Upper lobe of right lung (tissue), 1 donor: ENCODE measurements at regions not wholly inside any gene's neighbourhood (a gene's known extent, or its start where the extent isn't known, plus 50 kb on each side); places are given as distances from the start of the nearest gene placed in this dataset.

Experiments
- ATAC-seq: fragments of 200-7000 bp; cut with Tn5 transposase; one replicate; pipeline ENCODE4 v1.9.1; 2020; ENCODE audit warnings: mild to moderate bottlenecking, moderate library complexity
- DNase-seq: peaks from one replicate; pipeline ENCODE4 v3.0.0-alpha.2; 2020
- H3K27ac ChIP-seq: fragments of 200-600 bp; one replicate; pipeline ENCODE4 v1.8.0; 2022
- H3K27me3 ChIP-seq: fragments of 200-600 bp; one replicate; pipeline ENCODE4 v1.8.0; 2022; ENCODE audit warnings: mild to moderate bottlenecking
- H3K36me3 ChIP-seq: fragments of 200-600 bp; one replicate; pipeline ENCODE4 v1.8.0; 2022
- H3K4me1 ChIP-seq: fragments of 200-600 bp; one replicate; pipeline ENCODE4 v1.8.0; 2022
- H3K4me3 ChIP-seq: fragments of 200-600 bp; one replicate; pipeline ENCODE4 v1.8.0; 2022; ENCODE audit warnings: mild to moderate bottlenecking
- H3K9me3 ChIP-seq: fragments of 200-600 bp; one replicate; pipeline ENCODE4 v1.8.0; 2022
- CTCF ChIP-seq: fragments of 200-600 bp; IDR thresholded peaks from one replicate; pipeline ENCODE4 v1.8.0; 2022; ENCODE audit warnings: antibody characterized with exemption
- intact Hi-C: fragments of 100-400 bp; cut with DNase I; formaldehyde crosslinking; loops from one replicate; pipeline ENCODE4 v1.11.0; 2022
- donor health status: DM: no; HTN: yes; CAD: no; lungs with severe emphysema.

- H3K27ac ChIP-seq, result no peak overlapping the region
- intact Hi-C loops, result no loop called here
- no peaks in the 10 kb centered on the region for H3K27me3 ChIP-seq
- no peaks in the 10 kb centered on the region for H3K9me3 ChIP-seq
- no peak for DNase-seq
- H3K36me3 ChIP-seq, result no peaks in the 10 kb centered on the region
- no peaks in the 10 kb centered on the region for H3K4me1 ChIP-seq
- no peak for ATAC-seq
- no peak for TF ChIP-seq CTCF
- H3K4me3 ChIP-seq, result no peak overlapping the region
These were observed 790.3 kb downstream of the TMTC2 start for GRCh38 chr12:83476695-83477690.

- no peak for TF ChIP-seq CTCF
- DNase-seq (no peak), ATAC-seq (no peak)
- Histone ChIP-seq H3K36me3 (no peaks in the 10 kb centered on the region), H3K27ac (no peak overlapping the region), H3K9me3 (no peaks in the 10 kb centered on the region), H3K4me1 (no peaks in the 10 kb centered on the region), H3K27me3 (no peaks in the 10 kb centered on the region), H3K4me3 (no peak overlapping the region)
- intact Hi-C loops, result no loop called here
These were observed 789.3 kb downstream of the TMTC2 start for GRCh38 chr12:83476006-83476405.

DNA sequence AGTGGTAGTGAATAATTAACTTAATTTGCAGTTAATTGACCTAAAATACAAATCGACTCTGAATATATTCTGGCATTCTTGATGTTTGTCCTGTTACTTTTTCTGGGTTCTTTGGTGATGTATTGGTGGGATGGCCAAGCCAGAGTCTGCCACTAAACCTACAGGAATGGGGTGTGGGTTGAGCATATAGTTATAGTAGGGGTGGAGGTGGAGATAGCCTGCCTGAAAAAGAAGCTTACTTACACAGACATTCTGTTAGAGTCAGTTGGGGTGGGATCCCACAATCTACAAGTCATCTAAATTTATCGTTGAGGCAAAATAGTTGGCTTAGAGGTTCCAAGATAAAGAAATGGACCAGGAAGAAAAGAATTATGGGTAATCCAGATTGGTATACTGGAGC is 787.7 kb downstream of the TMTC2 start:
- no peaks in the 10 kb centered on the region for H3K27me3 ChIP-seq
- H3K9me3 ChIP-seq, result no peaks in the 10 kb centered on the region
- H3K4me1 ChIP-seq, result no peaks in the 10 kb centered on the region
- DNase-seq (no peak), ATAC-seq (no peak)
- no peak for TF ChIP-seq CTCF
- H3K4me3 ChIP-seq, result no peak overlapping the region
- intact Hi-C loops, result no loop called here
- no peaks in the 10 kb centered on the region for H3K36me3 ChIP-seq
- no peak overlapping the region for H3K27ac ChIP-seq

DNA sequence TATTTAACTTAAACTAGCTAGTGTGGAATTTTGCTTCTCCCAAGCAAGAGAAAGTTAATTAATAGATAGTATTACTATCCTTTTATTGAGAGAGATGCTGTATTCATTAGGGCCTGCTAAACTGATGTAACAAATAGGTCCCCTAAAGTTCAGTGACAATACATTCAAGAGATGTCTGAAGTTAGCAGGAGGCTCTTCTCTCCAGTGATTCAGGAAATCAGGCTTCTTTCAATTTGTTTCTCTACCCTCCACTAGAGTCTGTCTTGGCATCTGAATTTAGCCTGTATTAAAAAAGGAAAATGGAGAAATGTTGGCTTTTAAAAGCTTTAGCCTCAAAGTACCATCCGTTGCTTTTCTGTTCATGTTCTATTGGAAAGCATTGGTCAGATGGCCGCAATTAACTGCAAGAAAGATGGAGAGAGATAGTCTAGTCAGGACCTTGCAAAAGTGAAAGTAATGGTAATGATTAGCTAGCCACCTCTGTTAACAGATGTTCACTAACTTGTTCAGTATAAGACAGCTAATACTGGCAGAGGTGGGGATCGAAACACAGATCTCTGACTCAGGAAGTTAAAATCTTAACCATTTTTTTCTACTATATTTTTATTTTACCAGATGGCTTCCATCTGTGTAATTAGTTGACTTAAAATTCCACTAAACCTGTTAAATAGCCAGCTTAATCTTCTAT is 786.8 kb downstream of the TMTC2 start:
- intact Hi-C loops, result no loop called here
- TF ChIP-seq CTCF, result no peak
- Histone ChIP-seq H3K4me1 (no peaks in the 10 kb centered on the region), H3K9me3 (no peaks in the 10 kb centered on the region), H3K27ac (no peak overlapping the region), H3K4me3 (no peak overlapping the region), H3K27me3 (no peaks in the 10 kb centered on the region), H3K36me3 (no peaks in the 10 kb centered on the region)
- DNase-seq (no peak), ATAC-seq (no peak)

GRCh38 chr12:83472772-83473171 is 786.1 kb downstream of the TMTC2 start:
- no peaks in the 10 kb centered on the region for H3K36me3 ChIP-seq
- no peak for TF ChIP-seq CTCF
- ATAC-seq (no peak), DNase-seq (no peak)
- no peak overlapping the region for H3K4me3 ChIP-seq
- H3K4me1 ChIP-seq, result no peaks in the 10 kb centered on the region
- intact Hi-C loops, result no loop called here
- H3K27ac ChIP-seq, result no peak overlapping the region
- no peaks in the 10 kb centered on the region for H3K27me3 ChIP-seq
- H3K9me3 ChIP-seq, result no peaks in the 10 kb centered on the region
